KOPT-K1 (cell line): ENCODE measurements at regions not wholly inside any gene's neighbourhood (a gene's known extent, or its start where the extent isn't known, plus 50 kb on each side); places are given as distances from the start of the nearest gene placed in this dataset.
A peak's percentile ranks its signal among the peaks of the same experiment; 100 is the strongest.

ENCODE experiments used
- H3K27ac ChIP-seq: fragments of 200-600 bp; sonication (generic); 2 replicates; pipeline ENCODE4 v1.5.1; 2016; ENCODE audit warnings: antibody characterized with exemption, mild to moderate bottlenecking, low read depth, low read length; ENCODE audit not compliant: poor library complexity, severe bottlenecking
- H3K36me3 ChIP-seq: fragments of 200-600 bp; sonication (generic); 2 replicates; pipeline ENCODE4 v1.5.1; 2017; ENCODE audit warnings: antibody characterized with exemption, mild to moderate bottlenecking, low read length, moderate library complexity; ENCODE audit not compliant: insufficient read depth
- H3K9me3 ChIP-seq: fragments of 200-600 bp; sonication (generic); 2 replicates; pipeline ENCODE4 v1.5.1; 2017; ENCODE audit warnings: antibody characterized with exemption, low read length, mild to moderate bottlenecking; ENCODE audit not compliant: insufficient read depth, poor library complexity, severe bottlenecking

GRCh38 chr15:98146031-98146820 lies 185.7 kb downstream of the ARRDC4 start:
- H3K9me3 ChIP-seq, result no peaks in the 10 kb centered on the region
- H3K36me3 ChIP-seq, result no peaks in the 10 kb centered on the region
- no peak overlapping the region for H3K27ac ChIP-seq

- H3K27ac ChIP-seq, result peak overlapping the region; percentile 91
- no peaks in the 10 kb centered on the region for H3K36me3 ChIP-seq
- H3K9me3 ChIP-seq, result peaks cover 8% of the 10 kb centered on the region
Measured at GRCh38 chr15:98147415-98147814, 186.9 kb downstream of the ARRDC4 start.

GRCh38 chr15:98150084-98150483 lies 189.6 kb downstream of the ARRDC4 start:
- Histone ChIP-seq H3K36me3 (no peaks in the 10 kb centered on the region), H3K9me3 (peaks cover 13% of the 10 kb centered on the region), H3K27ac (peak overlapping the region; percentile 91)

GRCh38 chr15:98150536-98150935 lies 190.0 kb downstream of the ARRDC4 start:
- Histone ChIP-seq H3K9me3 (peaks cover 13% of the 10 kb centered on the region), H3K36me3 (no peaks in the 10 kb centered on the region), H3K27ac (peak overlapping the region; percentile 91)

GRCh38 chr15:98151096-98151495 lies 190.6 kb downstream of the ARRDC4 start:
- H3K27ac ChIP-seq, result peak overlapping the region; percentile 91
- H3K36me3 ChIP-seq, result no peaks in the 10 kb centered on the region
- peaks cover 13% of the 10 kb centered on the region for H3K9me3 ChIP-seq

GRCh38 chr15:98152156-98152555 lies 191.7 kb downstream of the ARRDC4 start:
- peak overlapping the region; percentile 91 for H3K27ac ChIP-seq
- H3K9me3 ChIP-seq, result peaks cover 13% of the 10 kb centered on the region
- H3K36me3 ChIP-seq, result no peaks in the 10 kb centered on the region

GRCh38 chr15:98154863-98155262 lies 194.4 kb downstream of the ARRDC4 start:
- H3K36me3 ChIP-seq, result no peaks in the 10 kb centered on the region
- H3K9me3 ChIP-seq, result peaks cover 13% of the 10 kb centered on the region
- H3K27ac ChIP-seq, result no peak overlapping the region

- H3K27ac ChIP-seq, result no peak overlapping the region
Measured at GRCh38 chr15:98155356-98155755, 194.9 kb downstream of the ARRDC4 start.

GRCh38 chr15:98160236-98160635 lies 199.7 kb downstream of the ARRDC4 start:
- peaks cover 13% of the 10 kb centered on the region for H3K9me3 ChIP-seq
- H3K36me3 ChIP-seq, result no peaks in the 10 kb centered on the region
- H3K27ac ChIP-seq, result peak overlapping the region; percentile 64

More at GRCh38 chr15:98155356-98155755, 194.9 kb downstream of the ARRDC4 start:
- Histone ChIP-seq H3K36me3 (no peaks in the 10 kb centered on the region), H3K9me3 (peaks cover 13% of the 10 kb centered on the region)

- H3K9me3 ChIP-seq, result peaks cover 13% of the 10 kb centered on the region
Measured at GRCh38 chr15:98163319-98164045, 203.0 kb downstream of the ARRDC4 start.

GRCh38 chr15:98164571-98164970 lies 204.1 kb downstream of the ARRDC4 start:
- Histone ChIP-seq H3K27ac (no peak overlapping the region), H3K36me3 (no peaks in the 10 kb centered on the region), H3K9me3 (peaks cover 13% of the 10 kb centered on the region)

More at GRCh38 chr15:98163319-98164045, 203.0 kb downstream of the ARRDC4 start:
- no peak overlapping the region for H3K27ac ChIP-seq
- H3K36me3 ChIP-seq, result no peaks in the 10 kb centered on the region

- H3K36me3 ChIP-seq, result no peaks in the 10 kb centered on the region
- peaks cover 13% of the 10 kb centered on the region for H3K9me3 ChIP-seq
- H3K27ac ChIP-seq, result no peak overlapping the region
Measured at GRCh38 chr15:98164986-98165385, 204.5 kb downstream of the ARRDC4 start.

GRCh38 chr15:98167722-98168268 lies 207.3 kb downstream of the ARRDC4 start:
- no peaks in the 10 kb centered on the region for H3K36me3 ChIP-seq
- no peaks in the 10 kb centered on the region for H3K9me3 ChIP-seq
- H3K27ac ChIP-seq, result no peak overlapping the region

- Histone ChIP-seq H3K36me3 (no peaks in the 10 kb centered on the region), H3K27ac (no peak overlapping the region), H3K9me3 (no peaks in the 10 kb centered on the region)
Measured at GRCh38 chr15:98169551-98169950, 209.0 kb downstream of the ARRDC4 start.

GRCh38 chr15:98174286-98174685 lies 213.8 kb downstream of the ARRDC4 start:
- Histone ChIP-seq H3K36me3 (no peaks in the 10 kb centered on the region), H3K27ac (no peak overlapping the region), H3K9me3 (no peaks in the 10 kb centered on the region)
